Tongue (tissue), 1 donor: ENCODE measurements at regions not wholly inside any gene's neighbourhood (a gene's known extent, or its start where the extent isn't known, plus 50 kb on each side); places are given as distances from the start of the nearest gene placed in this dataset.

Experiments
- small RNA-seq: library from RNA; depleted of rRNA; stranded (forward); fragments of <200 nt; gene quantifications from one replicate; pipeline ENCODE3, GENCODE V24; 2014; ENCODE audit warnings: low replicate concordance

Small RNA genes lying in the stretch of these regions (small RNA-seq; reads per million reads assigned to genes)
- 0.05 reads per million for gene MIR3679
